ENCODE measurements at regions not wholly inside any gene's neighbourhood (a gene's known extent, or its start where the extent isn't known, plus 50 kb on each side); places are given as distances from the start of the nearest gene placed in this dataset.

DNA sequence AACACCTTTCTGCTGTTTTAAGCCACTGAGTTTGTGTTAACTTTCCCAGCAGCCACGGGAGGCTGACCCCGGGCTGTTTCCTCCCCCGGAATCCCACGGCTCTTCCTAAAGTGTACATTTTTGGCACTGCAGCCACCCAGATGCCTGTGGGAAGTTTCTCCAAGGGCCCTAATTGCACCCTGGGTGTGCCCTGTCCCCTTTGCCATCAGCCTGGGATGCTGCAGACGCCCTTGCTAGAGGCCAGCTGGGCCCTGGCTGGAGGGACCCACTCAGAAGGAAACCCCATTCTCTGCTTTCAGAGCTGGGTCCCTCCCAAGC is 883.3 kb downstream of the BRD1 start:
- no peak for TF ChIP-seq POLR2A (IDR thresholded peaks at IDR 0.05; ENCODE audit: low read depth, low read length)
- no peak for TF ChIP-seq POLR2AphosphoS5 (IDR thresholded peaks at IDR 0.05; ENCODE audit: low read depth, low read length)

All from GM12891 (cell line).